H1 (cell line): ENCODE measurements at regions not wholly inside any gene's neighbourhood (a gene's known extent, or its start where the extent isn't known, plus 50 kb on each side); places are given as distances from the start of the nearest gene placed in this dataset.

Experiments used
- EP300 ChIP-seq, 2 experiments: IDR thresholded peaks; 1 replicate in 1 of 2; 2 replicates in 1 of 2; pipeline ENCODE4 v1.6.1; 2011 to 2012; ENCODE audit warnings: low read depth in 2 of 2, low read length in 2 of 2, mild to moderate bottlenecking in 2 of 2, borderline replicate concordance in 1 of 2, inconsistent platforms in 1 of 2, moderate library complexity in 1 of 2
- EZH2 ChIP-seq: fragments of 200-600 bp; sonication (generic); IDR thresholded peaks from 2 replicates; pipeline ENCODE4 v1.7.1; 2012; ENCODE audit warnings: low read depth, mild to moderate bottlenecking, moderate library complexity, low read length, inconsistent platforms; ENCODE audit not compliant: severe bottlenecking
- TF ChIP-seq, protein P1 (sequence below): fragments of 300-600 bp; sonication (generic); IDR thresholded peaks from 2 replicates; pipeline ENCODE4 v1.7.1; 2012; ENCODE audit warnings: low read length, moderate library complexity, mild to moderate bottlenecking, inconsistent platforms; ENCODE audit not compliant: insufficient replicate concordance

DNA sequence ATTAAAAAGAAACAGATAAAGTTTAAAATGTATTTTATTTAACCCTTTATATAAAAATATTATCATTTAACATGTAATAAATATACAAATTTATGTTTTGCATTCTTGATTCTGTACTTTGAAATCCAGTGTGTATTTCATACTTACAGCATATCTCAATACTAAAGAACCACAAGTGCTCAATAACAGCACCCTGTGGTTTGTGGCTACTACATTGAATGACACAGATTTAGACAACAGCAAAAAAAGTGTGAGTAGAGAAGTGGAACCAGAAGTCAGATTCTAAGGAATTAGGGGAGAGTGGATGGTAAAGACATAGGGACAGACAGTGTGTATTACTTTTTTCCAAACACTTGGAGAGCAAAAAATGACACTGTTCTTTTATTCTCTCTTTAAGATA is 524.5 kb downstream of the BMP2 start (continued):
- TF ChIP-seq, protein P1, sequence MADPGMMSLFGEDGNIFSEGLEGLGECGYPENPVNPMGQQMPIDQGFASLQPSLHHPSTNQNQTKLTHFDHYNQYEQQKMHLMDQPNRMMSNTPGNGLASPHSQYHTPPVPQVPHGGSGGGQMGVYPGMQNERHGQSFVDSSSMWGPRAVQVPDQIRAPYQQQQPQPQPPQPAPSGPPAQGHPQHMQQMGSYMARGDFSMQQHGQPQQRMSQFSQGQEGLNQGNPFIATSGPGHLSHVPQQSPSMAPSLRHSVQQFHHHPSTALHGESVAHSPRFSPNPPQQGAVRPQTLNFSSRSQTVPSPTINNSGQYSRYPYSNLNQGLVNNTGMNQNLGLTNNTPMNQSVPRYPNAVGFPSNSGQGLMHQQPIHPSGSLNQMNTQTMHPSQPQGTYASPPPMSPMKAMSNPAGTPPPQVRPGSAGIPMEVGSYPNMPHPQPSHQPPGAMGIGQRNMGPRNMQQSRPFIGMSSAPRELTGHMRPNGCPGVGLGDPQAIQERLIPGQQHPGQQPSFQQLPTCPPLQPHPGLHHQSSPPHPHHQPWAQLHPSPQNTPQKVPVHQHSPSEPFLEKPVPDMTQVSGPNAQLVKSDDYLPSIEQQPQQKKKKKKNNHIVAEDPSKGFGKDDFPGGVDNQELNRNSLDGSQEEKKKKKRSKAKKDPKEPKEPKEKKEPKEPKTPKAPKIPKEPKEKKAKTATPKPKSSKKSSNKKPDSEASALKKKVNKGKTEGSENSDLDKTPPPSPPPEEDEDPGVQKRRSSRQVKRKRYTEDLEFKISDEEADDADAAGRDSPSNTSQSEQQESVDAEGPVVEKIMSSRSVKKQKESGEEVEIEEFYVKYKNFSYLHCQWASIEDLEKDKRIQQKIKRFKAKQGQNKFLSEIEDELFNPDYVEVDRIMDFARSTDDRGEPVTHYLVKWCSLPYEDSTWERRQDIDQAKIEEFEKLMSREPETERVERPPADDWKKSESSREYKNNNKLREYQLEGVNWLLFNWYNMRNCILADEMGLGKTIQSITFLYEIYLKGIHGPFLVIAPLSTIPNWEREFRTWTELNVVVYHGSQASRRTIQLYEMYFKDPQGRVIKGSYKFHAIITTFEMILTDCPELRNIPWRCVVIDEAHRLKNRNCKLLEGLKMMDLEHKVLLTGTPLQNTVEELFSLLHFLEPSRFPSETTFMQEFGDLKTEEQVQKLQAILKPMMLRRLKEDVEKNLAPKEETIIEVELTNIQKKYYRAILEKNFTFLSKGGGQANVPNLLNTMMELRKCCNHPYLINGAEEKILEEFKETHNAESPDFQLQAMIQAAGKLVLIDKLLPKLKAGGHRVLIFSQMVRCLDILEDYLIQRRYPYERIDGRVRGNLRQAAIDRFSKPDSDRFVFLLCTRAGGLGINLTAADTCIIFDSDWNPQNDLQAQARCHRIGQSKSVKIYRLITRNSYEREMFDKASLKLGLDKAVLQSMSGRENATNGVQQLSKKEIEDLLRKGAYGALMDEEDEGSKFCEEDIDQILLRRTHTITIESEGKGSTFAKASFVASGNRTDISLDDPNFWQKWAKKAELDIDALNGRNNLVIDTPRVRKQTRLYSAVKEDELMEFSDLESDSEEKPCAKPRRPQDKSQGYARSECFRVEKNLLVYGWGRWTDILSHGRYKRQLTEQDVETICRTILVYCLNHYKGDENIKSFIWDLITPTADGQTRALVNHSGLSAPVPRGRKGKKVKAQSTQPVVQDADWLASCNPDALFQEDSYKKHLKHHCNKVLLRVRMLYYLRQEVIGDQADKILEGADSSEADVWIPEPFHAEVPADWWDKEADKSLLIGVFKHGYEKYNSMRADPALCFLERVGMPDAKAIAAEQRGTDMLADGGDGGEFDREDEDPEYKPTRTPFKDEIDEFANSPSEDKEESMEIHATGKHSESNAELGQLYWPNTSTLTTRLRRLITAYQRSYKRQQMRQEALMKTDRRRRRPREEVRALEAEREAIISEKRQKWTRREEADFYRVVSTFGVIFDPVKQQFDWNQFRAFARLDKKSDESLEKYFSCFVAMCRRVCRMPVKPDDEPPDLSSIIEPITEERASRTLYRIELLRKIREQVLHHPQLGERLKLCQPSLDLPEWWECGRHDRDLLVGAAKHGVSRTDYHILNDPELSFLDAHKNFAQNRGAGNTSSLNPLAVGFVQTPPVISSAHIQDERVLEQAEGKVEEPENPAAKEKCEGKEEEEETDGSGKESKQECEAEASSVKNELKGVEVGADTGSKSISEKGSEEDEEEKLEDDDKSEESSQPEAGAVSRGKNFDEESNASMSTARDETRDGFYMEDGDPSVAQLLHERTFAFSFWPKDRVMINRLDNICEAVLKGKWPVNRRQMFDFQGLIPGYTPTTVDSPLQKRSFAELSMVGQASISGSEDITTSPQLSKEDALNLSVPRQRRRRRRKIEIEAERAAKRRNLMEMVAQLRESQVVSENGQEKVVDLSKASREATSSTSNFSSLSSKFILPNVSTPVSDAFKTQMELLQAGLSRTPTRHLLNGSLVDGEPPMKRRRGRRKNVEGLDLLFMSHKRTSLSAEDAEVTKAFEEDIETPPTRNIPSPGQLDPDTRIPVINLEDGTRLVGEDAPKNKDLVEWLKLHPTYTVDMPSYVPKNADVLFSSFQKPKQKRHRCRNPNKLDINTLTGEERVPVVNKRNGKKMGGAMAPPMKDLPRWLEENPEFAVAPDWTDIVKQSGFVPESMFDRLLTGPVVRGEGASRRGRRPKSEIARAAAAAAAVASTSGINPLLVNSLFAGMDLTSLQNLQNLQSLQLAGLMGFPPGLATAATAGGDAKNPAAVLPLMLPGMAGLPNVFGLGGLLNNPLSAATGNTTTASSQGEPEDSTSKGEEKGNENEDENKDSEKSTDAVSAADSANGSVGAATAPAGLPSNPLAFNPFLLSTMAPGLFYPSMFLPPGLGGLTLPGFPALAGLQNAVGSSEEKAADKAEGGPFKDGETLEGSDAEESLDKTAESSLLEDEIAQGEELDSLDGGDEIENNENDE: no peak
- TF ChIP-seq EP300 (IDR thresholded peaks at IDR 0.05; ENCODE audit: borderline replicate concordance in 1 of 2, low read depth in 2 of 2, low read length in 2 of 2) (no peak), EZH2 (no peak)
